NCI-H146 (cell line): ENCODE measurements at regions not wholly inside any gene's neighbourhood (a gene's known extent, or its start where the extent isn't known, plus 50 kb on each side); places are given as distances from the start of the nearest gene placed in this dataset.
"Not testable (repeated sequence)": the region's sequence is repeated elsewhere in the genome, so short reads cannot be mapped to it uniquely, and the experiment has no call there.

Source experiments
- DNase-seq: peaks from one replicate; lab custom pipeline; 2025; lab: John Stamatoyannopoulos, UW

- not testable (repeated sequence) for DNase-seq
Measured at GRCh38 chr2:111316881-111317549, 196.3 kb downstream of the BCL2L11 start.

GRCh38 chr2:111319552-111319951 lies 198.8 kb downstream of the BCL2L11 start:
- not testable (repeated sequence) for DNase-seq

- not testable (repeated sequence) for DNase-seq
Measured at GRCh38 chr2:111320264-111320663, 199.6 kb downstream of the BCL2L11 start.

GRCh38 chr2:111320965-111321364 lies 200.3 kb downstream of the BCL2L11 start:
- DNase-seq: not testable (repeated sequence)

GRCh38 chr2:111323384-111323783 lies 202.7 kb downstream of the BCL2L11 start:
- not testable (repeated sequence) for DNase-seq

- not testable (repeated sequence) for DNase-seq
Measured at GRCh38 chr2:111327726-111328125, 207.0 kb downstream of the BCL2L11 start.

GRCh38 chr2:111329309-111329708 lies 208.6 kb downstream of the BCL2L11 start:
- DNase-seq: not testable (repeated sequence)

GRCh38 chr2:111331099-111331724 lies 210.5 kb downstream of the BCL2L11 start:
- not testable (repeated sequence) for DNase-seq

- not testable (repeated sequence) for DNase-seq
Measured at GRCh38 chr2:111335220-111335907, 214.7 kb downstream of the BCL2L11 start.

- not testable (repeated sequence) for DNase-seq
Measured at GRCh38 chr2:111338474-111338873, 217.8 kb downstream of the BCL2L11 start.

- not testable (repeated sequence) for DNase-seq
Measured at GRCh38 chr2:111339476-111339875, 218.8 kb downstream of the BCL2L11 start.

GRCh38 chr2:111344590-111344989 lies 223.9 kb downstream of the BCL2L11 start:
- DNase-seq: not testable (repeated sequence)

- not testable (repeated sequence) for DNase-seq
Measured at GRCh38 chr2:111345439-111345838, 224.7 kb downstream of the BCL2L11 start.

GRCh38 chr2:111346018-111346930 lies 225.6 kb downstream of the BCL2L11 start:
- DNase-seq: not testable (repeated sequence)

- not testable (repeated sequence) for DNase-seq
Measured at GRCh38 chr2:111347695-111348094, 227.0 kb downstream of the BCL2L11 start.

- DNase-seq: not testable (repeated sequence)
Measured at GRCh38 chr2:111348316-111348715, 227.6 kb downstream of the BCL2L11 start.

- not testable (repeated sequence) for DNase-seq
Measured at GRCh38 chr2:111355022-111355817, 234.5 kb downstream of the BCL2L11 start.

- not testable (repeated sequence) for DNase-seq
Measured at GRCh38 chr2:111355823-111356511, 235.3 kb downstream of the BCL2L11 start.

GRCh38 chr2:111356512-111357031 lies 235.9 kb downstream of the BCL2L11 start:
- DNase-seq: not testable (repeated sequence)
